Breast epithelium (tissue), 4 donors: ENCODE measurements at regions not wholly inside any gene's neighbourhood (a gene's known extent, or its start where the extent isn't known, plus 50 kb on each side); places are given as distances from the start of the nearest gene placed in this dataset.

Experiments
- DNase-seq, 2 donors: peaks; one replicate each; pipeline ENCODE4 v3.0.0-alpha.2; 2019; ENCODE audit warnings: low spot score in 2 of 2
- H3K27ac ChIP-seq, 2 donors: fragments of 200-600 bp; sonication (generic) in 1 of 2; one replicate each; pipeline ENCODE4 v1.5.1; 2016 to 2019; ENCODE audit warnings: mild to moderate bottlenecking in 1 of 2
- H3K27me3 ChIP-seq, 2 donors: fragments of 200-600 bp; sonication (generic) in 1 of 2; one replicate each; pipeline versions ENCODE4 v1.5.1 to v1.6.0; 2017 to 2019; ENCODE audit warnings: control low read depth in 1 of 2, mild to moderate bottlenecking in 1 of 2
- H3K36me3 ChIP-seq: fragments of 200-600 bp; one replicate; pipeline ENCODE4 v1.5.1; 2019
- H3K4me1 ChIP-seq, 2 donors: fragments of 200-600 bp; sonication (generic); one replicate each; pipeline ENCODE4 v1.5.1; 2016 to 2019; ENCODE audit warnings: control low read depth in 1 of 2
- H3K4me3 ChIP-seq, 3 donors: fragments of 200-600 bp; sonication (generic); 1 replicate in 2 of 3; 2 replicates in 1 of 3; pipeline ENCODE4 v1.5.1; 2016 to 2019; ENCODE audit warnings: mild to moderate bottlenecking in 3 of 3, moderate library complexity in 2 of 3
- H3K9me3 ChIP-seq, 2 donors: fragments of 200-600 bp; sonication (generic) in 1 of 2; one replicate each; pipeline ENCODE4 v1.5.1; 2016 to 2019; ENCODE audit warnings: control low read depth in 1 of 2
- CTCF ChIP-seq, 3 donors: fragments of 450-650 bp; IDR thresholded peaks; one replicate each; pipeline ENCODE4 v1.5.1; 2016 to 2017; ENCODE audit warnings: antibody characterized with exemption in 3 of 3, mild to moderate bottlenecking in 3 of 3, moderate library complexity in 3 of 3
- POLR2A ChIP-seq: fragments of 450-650 bp; IDR thresholded peaks from one replicate; pipeline ENCODE4 v1.6.1; 2016; ENCODE audit warnings: antibody characterized with exemption, mild to moderate bottlenecking, moderate library complexity
- POLR2AphosphoS5 ChIP-seq, 3 donors: sonication (generic); formaldehyde crosslinking; IDR thresholded peaks; one replicate each; pipeline ENCODE4 v1.6.1; 2017; ENCODE audit warnings: antibody characterized with exemption in 3 of 3
- intact Hi-C: fragments of 100-400 bp; cut with DNase I; formaldehyde crosslinking; loops from one replicate; pipeline ENCODE4 v1.15.1; 2023; ENCODE audit warnings: low total_unique reads

- H3K36me3 ChIP-seq: no peaks in the 10 kb centered on the region
- H3K9me3 ChIP-seq: peaks cover 4 to 13% of the 10 kb centered on the region in 2 donors
- no peaks in the 10 kb centered on the region for H3K27me3 ChIP-seq
- no peak for TF ChIP-seq POLR2A
- TF ChIP-seq POLR2AphosphoS5 (IDR thresholded peaks at IDR 0.05): no peak
- no peak for TF ChIP-seq CTCF (IDR thresholded peaks at IDR 0.05)
- no peak overlapping the region for H3K4me3 ChIP-seq
- intact Hi-C loops: no loop called here
- no peaks in the 10 kb centered on the region for H3K4me1 ChIP-seq
- no peak for DNase-seq
- no peak overlapping the region for H3K27ac ChIP-seq
Measured at GRCh38 chr5:145340099-145340498, 495.0 kb downstream of the PRELID2 start.

GRCh38 chr5:145324767-145325479, 510.2 kb downstream of the PRELID2 start:
- Histone ChIP-seq H3K36me3 (no peaks in the 10 kb centered on the region), H3K9me3 (peaks cover 0 to 6% of the 10 kb centered on the region in 2 donors), H3K4me3 (no peak overlapping the region), H3K27me3 (no peaks in the 10 kb centered on the region), H3K4me1 (no peaks in the 10 kb centered on the region), H3K27ac (no peak overlapping the region)
- intact Hi-C loops: no loop called here
- TF ChIP-seq CTCF (IDR thresholded peaks at IDR 0.05) (no peak), POLR2A (no peak), POLR2AphosphoS5 (IDR thresholded peaks at IDR 0.05) (no peak)
- no peak for DNase-seq

- intact Hi-C loops: no loop called here
- Histone ChIP-seq H3K27me3 (no peaks in the 10 kb centered on the region), H3K27ac (no peak overlapping the region), H3K4me1 (no peaks in the 10 kb centered on the region), H3K4me3 (no peak overlapping the region), H3K36me3 (no peaks in the 10 kb centered on the region), H3K9me3 (peaks cover 0 to 6% of the 10 kb centered on the region in 2 donors)
- no peak for TF ChIP-seq CTCF (IDR thresholded peaks at IDR 0.05)
- no peak for TF ChIP-seq POLR2AphosphoS5 (IDR thresholded peaks at IDR 0.05)
- no peak for TF ChIP-seq POLR2A
- DNase-seq: no peak
Measured at GRCh38 chr5:145324101-145324500, 511.0 kb downstream of the PRELID2 start.

GRCh38 chr5:145316282-145316681, 518.9 kb downstream of the PRELID2 start:
- no peaks in the 10 kb centered on the region for H3K27me3 ChIP-seq
- H3K9me3 ChIP-seq: no peaks in the 10 kb centered on the region
- no peak for DNase-seq

More at GRCh38 chr5:145316282-145316681, 518.9 kb downstream of the PRELID2 start:
- no peaks in the 10 kb centered on the region for H3K36me3 ChIP-seq
- no peaks in the 10 kb centered on the region for H3K4me1 ChIP-seq
- TF ChIP-seq CTCF (IDR thresholded peaks at IDR 0.05): no peak
- H3K4me3 ChIP-seq: no peak overlapping the region
- intact Hi-C loops: no loop called here
- no peak overlapping the region for H3K27ac ChIP-seq
